ENCODE measurements at regions not wholly inside any gene's neighbourhood (a gene's known extent, or its start where the extent isn't known, plus 50 kb on each side); places are given as distances from the start of the nearest gene placed in this dataset.

GRCh38 chr5:131079232-131079631 is 85.8 kb downstream of the HINT1 start:
- DNase-seq (ENCODE audit: low spot score), result no peak
- WGBS (ENCODE audit: low lambda C conversion rate, missing lambda C conversion rate), result 45% methylated on average over 2 of the region's 2 CpGs
- Histone ChIP-seq H2AFZ (peak overlapping the region; percentile 0), H3K4me1 (ENCODE audit: insufficient read depth) (no peaks in the 10 kb centered on the region), H3K79me2 (no peaks in the 10 kb centered on the region), H3K36me3 (replicated peaks; ENCODE audit: insufficient read depth, low read depth) (no peaks in the 10 kb centered on the region), H3K27ac (no peak overlapping the region), H3K4me2 (no peak overlapping the region), H3K27me3 (no peaks in the 10 kb centered on the region), H4K20me1 (ENCODE audit: insufficient read depth, poor library complexity, severe bottlenecking) (no peaks in the 10 kb centered on the region), H3K9me2 (replicated peaks; ENCODE audit: insufficient read depth) (no peaks in the 10 kb centered on the region), H3K9me3 (ENCODE audit: low read depth) (no peaks in the 10 kb centered on the region), H3K4me3 (no peak overlapping the region)
- TF ChIP-seq EZH2 (IDR thresholded peaks at IDR 0.05; ENCODE audit: borderline replicate concordance), result no peak
- TF ChIP-seq, protein P1, sequence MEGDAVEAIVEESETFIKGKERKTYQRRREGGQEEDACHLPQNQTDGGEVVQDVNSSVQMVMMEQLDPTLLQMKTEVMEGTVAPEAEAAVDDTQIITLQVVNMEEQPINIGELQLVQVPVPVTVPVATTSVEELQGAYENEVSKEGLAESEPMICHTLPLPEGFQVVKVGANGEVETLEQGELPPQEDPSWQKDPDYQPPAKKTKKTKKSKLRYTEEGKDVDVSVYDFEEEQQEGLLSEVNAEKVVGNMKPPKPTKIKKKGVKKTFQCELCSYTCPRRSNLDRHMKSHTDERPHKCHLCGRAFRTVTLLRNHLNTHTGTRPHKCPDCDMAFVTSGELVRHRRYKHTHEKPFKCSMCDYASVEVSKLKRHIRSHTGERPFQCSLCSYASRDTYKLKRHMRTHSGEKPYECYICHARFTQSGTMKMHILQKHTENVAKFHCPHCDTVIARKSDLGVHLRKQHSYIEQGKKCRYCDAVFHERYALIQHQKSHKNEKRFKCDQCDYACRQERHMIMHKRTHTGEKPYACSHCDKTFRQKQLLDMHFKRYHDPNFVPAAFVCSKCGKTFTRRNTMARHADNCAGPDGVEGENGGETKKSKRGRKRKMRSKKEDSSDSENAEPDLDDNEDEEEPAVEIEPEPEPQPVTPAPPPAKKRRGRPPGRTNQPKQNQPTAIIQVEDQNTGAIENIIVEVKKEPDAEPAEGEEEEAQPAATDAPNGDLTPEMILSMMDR (IDR thresholded peaks at IDR 0.05; ENCODE audit: poor library complexity), result no peak

DNA sequence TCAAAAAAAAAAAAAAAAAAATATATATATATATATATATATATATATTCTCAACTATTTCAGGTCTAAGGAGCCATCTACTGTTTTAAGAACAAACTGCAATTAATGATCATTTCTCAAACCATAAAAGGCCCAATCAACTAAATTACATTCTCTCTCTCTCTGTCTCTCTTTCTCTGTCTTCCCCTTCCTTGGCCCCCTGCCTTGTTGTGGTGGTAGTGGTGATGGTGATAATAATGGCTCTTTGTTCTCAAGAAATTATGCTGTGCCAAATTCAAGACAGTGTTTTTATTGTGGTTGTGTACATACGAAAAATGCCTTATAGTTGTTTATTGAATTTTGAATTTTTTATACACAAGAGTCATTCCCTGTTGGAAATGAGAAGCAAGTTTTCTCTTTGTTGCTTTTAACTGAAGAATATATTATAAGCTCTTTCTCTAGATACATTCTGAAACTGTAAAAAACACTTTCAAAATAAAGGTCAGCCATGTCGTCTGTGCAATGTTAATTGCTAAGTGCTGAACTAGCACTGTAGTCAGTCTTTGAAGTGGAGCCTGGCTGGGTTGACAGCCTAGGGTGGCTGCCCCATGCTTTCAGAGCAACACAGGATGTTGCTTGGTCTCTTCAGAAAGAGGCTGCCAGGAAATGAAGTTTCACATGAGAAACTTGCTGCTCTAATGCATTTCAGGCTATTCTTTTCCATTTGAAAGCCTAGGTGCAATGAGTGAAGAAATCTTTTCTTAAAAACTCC is 96.0 kb downstream of the HINT1 start:
- WGBS (ENCODE audit: low lambda C conversion rate, missing lambda C conversion rate), result 78% methylated on average over 2 of the region's 2 CpGs
- Histone ChIP-seq H3K27ac (no peak overlapping the region), H3K4me3 (no peak overlapping the region), H4K20me1 (ENCODE audit: insufficient read depth, poor library complexity, severe bottlenecking) (no peaks in the 10 kb centered on the region), H3K79me2 (no peaks in the 10 kb centered on the region), H3K9me2 (replicated peaks; ENCODE audit: insufficient read depth) (no peaks in the 10 kb centered on the region), H3K4me1 (ENCODE audit: insufficient read depth) (no peaks in the 10 kb centered on the region), H3K4me2 (no peak overlapping the region), H2AFZ (no peak overlapping the region), H3K9me3 (ENCODE audit: low read depth) (no peaks in the 10 kb centered on the region), H3K36me3 (replicated peaks; ENCODE audit: insufficient read depth, low read depth) (no peaks in the 10 kb centered on the region), H3K27me3 (no peaks in the 10 kb centered on the region)
- TF ChIP-seq EZH2 (IDR thresholded peaks at IDR 0.05; ENCODE audit: borderline replicate concordance), result no peak
- no peak for TF ChIP-seq EZH2phosphoT487 (IDR thresholded peaks at IDR 0.05; ENCODE audit: low read depth, severe bottlenecking, unreplicated experiment)
- TF ChIP-seq, protein P1 (IDR thresholded peaks at IDR 0.05; ENCODE audit: poor library complexity), result no peak
- DNase-seq (ENCODE audit: low spot score), result no peak

DNA sequence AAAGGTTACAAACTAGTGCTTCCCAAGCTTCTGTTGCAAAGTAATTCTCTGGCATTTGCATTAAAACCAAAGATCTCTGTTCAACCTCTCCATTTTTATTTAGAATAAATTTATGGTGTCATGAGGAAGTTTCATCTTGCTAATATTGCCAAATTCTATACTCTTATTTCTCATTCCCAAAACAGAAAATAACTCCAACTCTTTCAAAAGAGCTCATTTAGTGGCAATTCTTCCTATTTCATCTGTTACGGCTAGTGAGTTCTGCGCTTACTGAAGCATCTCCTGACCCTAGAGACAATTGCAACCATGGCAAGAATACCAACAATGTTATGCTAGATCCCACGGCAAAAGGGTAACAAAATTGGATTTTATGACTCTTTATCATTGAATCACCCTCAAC is 97.0 kb downstream of the HINT1 start:
- Histone ChIP-seq H4K20me1 (ENCODE audit: insufficient read depth, poor library complexity, severe bottlenecking) (no peaks in the 10 kb centered on the region), H2AFZ (no peak overlapping the region), H3K4me1 (ENCODE audit: insufficient read depth) (no peaks in the 10 kb centered on the region), H3K36me3 (replicated peaks; ENCODE audit: insufficient read depth, low read depth) (no peaks in the 10 kb centered on the region), H3K4me2 (no peak overlapping the region), H3K27me3 (no peaks in the 10 kb centered on the region), H3K79me2 (no peaks in the 10 kb centered on the region), H3K9me2 (replicated peaks; ENCODE audit: insufficient read depth) (no peaks in the 10 kb centered on the region), H3K9me3 (ENCODE audit: low read depth) (no peaks in the 10 kb centered on the region), H3K27ac (no peak overlapping the region), H3K4me3 (no peak overlapping the region)
- no peak for DNase-seq (ENCODE audit: low spot score)
- WGBS (ENCODE audit: low lambda C conversion rate, missing lambda C conversion rate), result 92% methylated on average over 3 of the region's 3 CpGs
- TF ChIP-seq EZH2phosphoT487 (IDR thresholded peaks at IDR 0.05; ENCODE audit: low read depth, severe bottlenecking, unreplicated experiment) (no peak), EZH2 (IDR thresholded peaks at IDR 0.05; ENCODE audit: borderline replicate concordance) (no peak)
- TF ChIP-seq, protein P1 (IDR thresholded peaks at IDR 0.05; ENCODE audit: poor library complexity), result no peak

Data from hepatocyte (in vitro differentiated cells).